Nephron (organoid): ENCODE measurements at regions not wholly inside any gene's neighbourhood (a gene's known extent, or its start where the extent isn't known, plus 50 kb on each side); places are given as distances from the start of the nearest gene placed in this dataset.
"Not testable (repeated sequence)": the region's sequence is repeated elsewhere in the genome, so short reads cannot be mapped to it uniquely, and the experiment has no call there.

ENCODE experiments used
- H3K27ac Mint-ChIP-seq, 3 experiments: 2 replicates each; pipeline ENCODE4 v1.8.0; 2020; ENCODE audit warnings: mixed read lengths in 3 of 3, mild to moderate bottlenecking in 2 of 3, moderate library complexity in 1 of 3
- H3K27me3 Mint-ChIP-seq: 2 replicates; pipeline ENCODE4 v1.8.0; 2021; ENCODE audit warnings: low read depth, mild to moderate bottlenecking, moderate library complexity, mixed read lengths
- H3K36me3 Mint-ChIP-seq: 2 replicates; pipeline ENCODE4 v1.8.0; 2020; ENCODE audit warnings: low read depth, mixed read lengths
- H3K4me1 Mint-ChIP-seq: 2 replicates; pipeline ENCODE4 v1.8.0; 2020; ENCODE audit warnings: mixed read lengths
- H3K4me3 Mint-ChIP-seq, 3 experiments: 2 replicates each; pipeline ENCODE4 v1.8.0; 2020; ENCODE audit warnings: mild to moderate bottlenecking in 3 of 3, mixed read lengths in 3 of 3, moderate library complexity in 2 of 3
- H3K9me3 Mint-ChIP-seq: 2 replicates; pipeline ENCODE4 v1.8.0; 2020; ENCODE audit warnings: mixed read lengths

GRCh38 chr1:121048769-121049443 is 135.2 kb downstream of the FAM72B start:
- not testable (repeated sequence) for H3K4me3 Mint-ChIP-seq, H3K4me1 Mint-ChIP-seq, H3K27ac Mint-ChIP-seq, H3K36me3 Mint-ChIP-seq, H3K9me3 Mint-ChIP-seq
- H3K27me3 Mint-ChIP-seq: peaks cover 39% of the 10 kb centered on the region

- not testable (repeated sequence) for H3K27ac Mint-ChIP-seq, H3K4me1 Mint-ChIP-seq, H3K9me3 Mint-ChIP-seq, H3K4me3 Mint-ChIP-seq, H3K36me3 Mint-ChIP-seq
- peaks cover 39% of the 10 kb centered on the region for H3K27me3 Mint-ChIP-seq
Measured at GRCh38 chr1:121050097-121050496, 134.0 kb downstream of the FAM72B start.

- H3K36me3 Mint-ChIP-seq, H3K27ac Mint-ChIP-seq, H3K4me1 Mint-ChIP-seq, H3K9me3 Mint-ChIP-seq: not testable (repeated sequence)
- peaks cover 43% of the 10 kb centered on the region for H3K27me3 Mint-ChIP-seq
- peak overlapping the region in 2 of 3 experiments; percentile 23 to 50 for H3K4me3 Mint-ChIP-seq
Measured at GRCh38 chr1:121051161-121051790, 132.9 kb downstream of the FAM72B start.

GRCh38 chr1:121052081-121052660 is 132.0 kb downstream of the FAM72B start:
- H3K27me3 Mint-ChIP-seq: peaks cover 40% of the 10 kb centered on the region
- not testable (repeated sequence) for H3K9me3 Mint-ChIP-seq, H3K4me3 Mint-ChIP-seq, H3K27ac Mint-ChIP-seq, H3K4me1 Mint-ChIP-seq, H3K36me3 Mint-ChIP-seq

GRCh38 chr1:121054928-121055327 is 129.2 kb downstream of the FAM72B start:
- not testable (repeated sequence) for H3K27ac Mint-ChIP-seq, H3K36me3 Mint-ChIP-seq, H3K9me3 Mint-ChIP-seq, H3K4me1 Mint-ChIP-seq, H3K4me3 Mint-ChIP-seq
- peaks cover 29% of the 10 kb centered on the region for H3K27me3 Mint-ChIP-seq

- not testable (repeated sequence) for H3K27me3 Mint-ChIP-seq, H3K36me3 Mint-ChIP-seq, H3K27ac Mint-ChIP-seq, H3K9me3 Mint-ChIP-seq, H3K4me1 Mint-ChIP-seq, H3K4me3 Mint-ChIP-seq
Measured at GRCh38 chr1:121066925-121067324, 117.2 kb downstream of the FAM72B start.

GRCh38 chr1:121068738-121069499 is 115.2 kb downstream of the FAM72B start:
- not testable (repeated sequence) for H3K27ac Mint-ChIP-seq, H3K4me3 Mint-ChIP-seq, H3K9me3 Mint-ChIP-seq, H3K4me1 Mint-ChIP-seq, H3K27me3 Mint-ChIP-seq, H3K36me3 Mint-ChIP-seq

GRCh38 chr1:121073852-121074251 is 110.3 kb downstream of the FAM72B start:
- H3K27me3 Mint-ChIP-seq, H3K4me3 Mint-ChIP-seq, H3K36me3 Mint-ChIP-seq, H3K9me3 Mint-ChIP-seq, H3K4me1 Mint-ChIP-seq, H3K27ac Mint-ChIP-seq: not testable (repeated sequence)

GRCh38 chr1:121075254-121075805 is 108.8 kb downstream of the FAM72B start:
- H3K27me3 Mint-ChIP-seq, H3K36me3 Mint-ChIP-seq, H3K4me1 Mint-ChIP-seq, H3K27ac Mint-ChIP-seq, H3K9me3 Mint-ChIP-seq, H3K4me3 Mint-ChIP-seq: not testable (repeated sequence)

- H3K27ac Mint-ChIP-seq, H3K4me1 Mint-ChIP-seq, H3K27me3 Mint-ChIP-seq, H3K9me3 Mint-ChIP-seq, H3K36me3 Mint-ChIP-seq, H3K4me3 Mint-ChIP-seq: not testable (repeated sequence)
Measured at GRCh38 chr1:121076674-121077073, 107.5 kb downstream of the FAM72B start.

- not testable (repeated sequence) for H3K27me3 Mint-ChIP-seq, H3K27ac Mint-ChIP-seq, H3K4me3 Mint-ChIP-seq, H3K4me1 Mint-ChIP-seq, H3K9me3 Mint-ChIP-seq, H3K36me3 Mint-ChIP-seq
Measured at GRCh38 chr1:121079655-121080054, 104.5 kb downstream of the FAM72B start.

- not testable (repeated sequence) for H3K9me3 Mint-ChIP-seq, H3K36me3 Mint-ChIP-seq, H3K27me3 Mint-ChIP-seq, H3K4me1 Mint-ChIP-seq, H3K4me3 Mint-ChIP-seq
- peak overlapping the region in 1 of 3 experiments; percentile 73 for H3K27ac Mint-ChIP-seq
Measured at GRCh38 chr1:121080197-121080903, 103.8 kb downstream of the FAM72B start.

GRCh38 chr1:121080904-121081264 is 103.3 kb downstream of the FAM72B start:
- H3K27ac Mint-ChIP-seq, H3K27me3 Mint-ChIP-seq, H3K36me3 Mint-ChIP-seq, H3K4me3 Mint-ChIP-seq, H3K4me1 Mint-ChIP-seq, H3K9me3 Mint-ChIP-seq: not testable (repeated sequence)

GRCh38 chr1:121081625-121082199 is 102.4 kb downstream of the FAM72B start:
- not testable (repeated sequence) for H3K27ac Mint-ChIP-seq, H3K27me3 Mint-ChIP-seq, H3K9me3 Mint-ChIP-seq, H3K36me3 Mint-ChIP-seq, H3K4me3 Mint-ChIP-seq, H3K4me1 Mint-ChIP-seq
